ENCODE measurements at regions not wholly inside any gene's neighbourhood (a gene's known extent, or its start where the extent isn't known, plus 50 kb on each side); places are given as distances from the start of the nearest gene placed in this dataset.

GRCh38 chr12:87270919-87271318 is 758.3 kb downstream of the C12orf50 start:
- TF ChIP-seq CTCF (IDR thresholded peaks at IDR 0.05) (no peak), EP300 (IDR thresholded peaks at IDR 0.05; ENCODE audit: low read depth) (no peak)
- Histone ChIP-seq H3K4me1 (no peaks in the 10 kb centered on the region), H3K4me3 (no peak overlapping the region), H3K27me3 (no peaks in the 10 kb centered on the region), H3K27ac (no peak overlapping the region), H3K9me3 (no peaks in the 10 kb centered on the region), H3K36me3 (no peaks in the 10 kb centered on the region)
- intact Hi-C loops (cut with DNase I; ENCODE audit: low total_unique reads) (no loop called here), in situ Hi-C loops (cut with MboI; ENCODE audit: low pct_ligation_motif_present in 1 of 4, low pct_unique_long_range_greater_than_20kb in 1 of 4, low sequenced_read_pairs in 3 of 4) (loop anchor here in 2 of 4 donors (25.0 kb wide), 2 partner anchors 391 to 566 kb away; no protein-coding TSS in a partner anchor)
- 71% methylated on average over 2 to 3 of the region's 3 CpGs for WGBS, 2 donors (ENCODE audit: low coverage in 1 of 2)
- DNase-seq = no peak

GRCh38 chr12:87266305-87266704 is 762.9 kb downstream of the C12orf50 start:
- DNase-seq = no peak

GRCh38 chr12:87259391-87259790 is 769.8 kb downstream of the C12orf50 start:
- no peaks in the 10 kb centered on the region for H3K9me3 ChIP-seq

More at GRCh38 chr12:87266305-87266704, 762.9 kb downstream of the C12orf50 start:
- H3K9me3 ChIP-seq = no peaks in the 10 kb centered on the region
- 47 to 48% methylated on average over 2 of the region's 2 CpGs for WGBS, 2 donors (ENCODE audit: low coverage in 1 of 2)
- no peak for TF ChIP-seq POLR2AphosphoS5 (IDR thresholded peaks at IDR 0.05)
- no peak for TF ChIP-seq EP300 (IDR thresholded peaks at IDR 0.05; ENCODE audit: low read depth)
- TF ChIP-seq POLR2A (IDR thresholded peaks at IDR 0.05) = no peak
- TF ChIP-seq CTCF (IDR thresholded peaks at IDR 0.05) = peak in 3 of 5 experiments; percentile 22 to 28 (median 27)
- no peak overlapping the region for H3K27ac ChIP-seq
- no peaks in the 10 kb centered on the region for H3K36me3 ChIP-seq
- in situ Hi-C loops (cut with MboI; ENCODE audit: low pct_ligation_motif_present in 1 of 4, low pct_unique_long_range_greater_than_20kb in 1 of 4, low sequenced_read_pairs in 3 of 4) (loop anchor here in 2 of 4 donors (25.0 kb wide), 2 partner anchors 396 to 571 kb away; no protein-coding TSS in a partner anchor), intact Hi-C loops (cut with DNase I; ENCODE audit: low total_unique reads) (no loop called here)
- H3K4me1 ChIP-seq = no peaks in the 10 kb centered on the region
- no peaks in the 10 kb centered on the region for H3K27me3 ChIP-seq
- H3K4me3 ChIP-seq = no peak overlapping the region

GRCh38 chr12:87254381-87255030 is 774.7 kb downstream of the C12orf50 start:
- no peaks in the 10 kb centered on the region for H3K4me1 ChIP-seq
- no peak overlapping the region for H3K4me3 ChIP-seq
- H3K36me3 ChIP-seq = no peaks in the 10 kb centered on the region
- H3K27me3 ChIP-seq = no peaks in the 10 kb centered on the region
- intact Hi-C loops (cut with DNase I; ENCODE audit: low total_unique reads) (no loop called here), in situ Hi-C loops (cut with MboI; ENCODE audit: low pct_ligation_motif_present in 1 of 4, low pct_unique_long_range_greater_than_20kb in 1 of 4, low sequenced_read_pairs in 3 of 4) (loop anchor here in 2 of 4 donors (25.0 kb wide), 2 partner anchors 408 to 583 kb away; no protein-coding TSS in a partner anchor)
- 91 to 93% methylated on average over 2 of the region's 2 CpGs for WGBS, 2 donors (ENCODE audit: low coverage in 1 of 2)
- H3K9me3 ChIP-seq = no peaks in the 10 kb centered on the region
- DNase-seq = no peak
- H3K27ac ChIP-seq = no peak overlapping the region
- no peak for TF ChIP-seq EP300 (IDR thresholded peaks at IDR 0.05; ENCODE audit: low read depth)
- TF ChIP-seq POLR2A (IDR thresholded peaks at IDR 0.05) = no peak
- no peak for TF ChIP-seq POLR2AphosphoS5 (IDR thresholded peaks at IDR 0.05)
- TF ChIP-seq CTCF (IDR thresholded peaks at IDR 0.05) = no peak

More at GRCh38 chr12:87259391-87259790, 769.8 kb downstream of the C12orf50 start:
- no peaks in the 10 kb centered on the region for H3K36me3 ChIP-seq
- intact Hi-C loops (cut with DNase I; ENCODE audit: low total_unique reads) (no loop called here), in situ Hi-C loops (cut with MboI; ENCODE audit: low pct_ligation_motif_present in 1 of 4, low pct_unique_long_range_greater_than_20kb in 1 of 4, low sequenced_read_pairs in 3 of 4) (loop anchor here in 2 of 4 donors (25.0 kb wide), 2 partner anchors 403 to 578 kb away; no protein-coding TSS in a partner anchor)
- no peak for TF ChIP-seq EP300 (IDR thresholded peaks at IDR 0.05; ENCODE audit: low read depth)
- no peak for TF ChIP-seq CTCF (IDR thresholded peaks at IDR 0.05)
- TF ChIP-seq POLR2AphosphoS5 (IDR thresholded peaks at IDR 0.05) = no peak
- TF ChIP-seq POLR2A (IDR thresholded peaks at IDR 0.05) = no peak
- no peak for DNase-seq
- H3K27ac ChIP-seq = no peak overlapping the region
- H3K27me3 ChIP-seq = no peaks in the 10 kb centered on the region
- no peaks in the 10 kb centered on the region for H3K4me1 ChIP-seq
- no peak overlapping the region for H3K4me3 ChIP-seq

Data from transverse colon (tissue), 4 donors.